Psoas muscle (tissue), 7 donors: ENCODE measurements at regions not wholly inside any gene's neighbourhood (a gene's known extent, or its start where the extent isn't known, plus 50 kb on each side); places are given as distances from the start of the nearest gene placed in this dataset.

ENCODE experiments used
- ATAC-seq, 4 donors: fragments of 200-7000 bp; cut with Tn5 transposase; one replicate each; pipeline ENCODE4 v1.9.1; 2020; ENCODE audit warnings: moderate library complexity in 3 of 4, mild to moderate bottlenecking in 2 of 4
- DNase-seq, 2 donors: peaks; one replicate each; pipeline ENCODE4 v3.0.0-alpha.2; 2020
- H3K27ac ChIP-seq: fragments of 200-600 bp; one replicate; pipeline ENCODE4 v1.8.0; 2022
- H3K27me3 ChIP-seq, 3 donors: fragments of 200-600 bp in 1 of 3; one replicate each; pipeline versions ENCODE4 v1.6.1 to v1.8.0; 2013 to 2022; ENCODE audit warnings: low read length in 2 of 3, mild to moderate bottlenecking in 2 of 3, moderate library complexity in 1 of 3; ENCODE audit not compliant: insufficient read depth in 3 of 3
- H3K36me3 ChIP-seq, 2 donors: fragments of 200-600 bp in 1 of 2; one replicate each; pipeline versions ENCODE4 v1.6.1 to v1.8.0; 2013 to 2022; ENCODE audit warnings: low read depth in 1 of 2, mild to moderate bottlenecking in 1 of 2, moderate library complexity in 1 of 2; ENCODE audit not compliant: insufficient read depth in 1 of 2
- H3K4me1 ChIP-seq: fragments of 200-600 bp; one replicate; pipeline ENCODE4 v1.8.0; 2022
- H3K4me3 ChIP-seq: fragments of 200-600 bp; one replicate; pipeline ENCODE4 v1.8.0; 2022; ENCODE audit warnings: mild to moderate bottlenecking
- H3K9me3 ChIP-seq: fragments of 200-600 bp; one replicate; pipeline ENCODE4 v1.8.0; 2022
- WGBS, 3 donors: extraction: QIAGEN DNeasy Blood & Tissue Kit; methylation state at CpG; one replicate each; pipeline versions ENCODE4 v1.1.6 to v1.1.7; 2013; 5-methylcytosine and 5-hydroxymethylcytosine counted together
- intact Hi-C, 2 donors: fragments of 100-400 bp; cut with DNase I; formaldehyde crosslinking; loops; one replicate each; pipeline versions ENCODE4 v1.11.0 to v1.14.2; 2022
- TF ChIP-seq, protein P1 (sequence below): fragments of 200-600 bp; IDR thresholded peaks from one replicate; pipeline ENCODE4 v1.8.0; 2022; ENCODE audit warnings: antibody characterized with exemption
- donor health status: healthy with polysubstance abuse.
- donor health status: DM: no; HTN: no; CAD: no; lungs with moderate emphysema.
- donor health status: Bipolar disorder and iron deficiency.
- donor health status: healthy.
- donor health status: DM: yes; HTN: yes; CAD: no.
- donor health status: DM: no; HTN: no; CAD: no.
- donor health status: DM: yes; HTN: yes; CAD: no.

DNA sequence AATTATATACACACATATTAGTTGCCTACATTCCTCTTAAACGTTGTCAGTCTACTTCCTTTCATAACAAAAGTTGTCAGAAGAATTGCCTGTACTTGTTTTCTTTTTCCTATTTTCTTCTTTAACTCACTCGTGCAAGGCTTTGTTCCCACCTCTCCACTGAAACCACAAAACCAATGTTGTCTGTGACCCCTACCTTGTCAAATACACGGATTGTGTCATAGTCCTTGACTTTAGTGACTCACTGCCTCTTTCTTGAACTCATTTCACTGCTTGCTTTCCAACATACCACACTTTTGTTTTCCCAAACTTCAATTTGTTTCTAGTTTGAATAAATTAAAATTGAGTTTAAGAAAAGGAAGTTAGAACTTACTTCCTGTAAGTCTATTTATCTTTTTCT lies 283.9 kb upstream of the AGA start:
- Histone ChIP-seq H3K27me3 (no peaks in the 10 kb centered on the region), H3K4me1 (no peaks in the 10 kb centered on the region), H3K27ac (no peak overlapping the region), H3K36me3 (no peaks in the 10 kb centered on the region), H3K9me3 (no peaks in the 10 kb centered on the region), H3K4me3 (no peak overlapping the region)
- WGBS, 3 donors: 29 to 34% (median 33%) methylated on average over 3 of the region's 3 CpGs
- TF ChIP-seq, protein P1, sequence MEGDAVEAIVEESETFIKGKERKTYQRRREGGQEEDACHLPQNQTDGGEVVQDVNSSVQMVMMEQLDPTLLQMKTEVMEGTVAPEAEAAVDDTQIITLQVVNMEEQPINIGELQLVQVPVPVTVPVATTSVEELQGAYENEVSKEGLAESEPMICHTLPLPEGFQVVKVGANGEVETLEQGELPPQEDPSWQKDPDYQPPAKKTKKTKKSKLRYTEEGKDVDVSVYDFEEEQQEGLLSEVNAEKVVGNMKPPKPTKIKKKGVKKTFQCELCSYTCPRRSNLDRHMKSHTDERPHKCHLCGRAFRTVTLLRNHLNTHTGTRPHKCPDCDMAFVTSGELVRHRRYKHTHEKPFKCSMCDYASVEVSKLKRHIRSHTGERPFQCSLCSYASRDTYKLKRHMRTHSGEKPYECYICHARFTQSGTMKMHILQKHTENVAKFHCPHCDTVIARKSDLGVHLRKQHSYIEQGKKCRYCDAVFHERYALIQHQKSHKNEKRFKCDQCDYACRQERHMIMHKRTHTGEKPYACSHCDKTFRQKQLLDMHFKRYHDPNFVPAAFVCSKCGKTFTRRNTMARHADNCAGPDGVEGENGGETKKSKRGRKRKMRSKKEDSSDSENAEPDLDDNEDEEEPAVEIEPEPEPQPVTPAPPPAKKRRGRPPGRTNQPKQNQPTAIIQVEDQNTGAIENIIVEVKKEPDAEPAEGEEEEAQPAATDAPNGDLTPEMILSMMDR: no peak
- ATAC-seq (no peak), DNase-seq (no peak)
- intact Hi-C loops: no loop called here

DNA sequence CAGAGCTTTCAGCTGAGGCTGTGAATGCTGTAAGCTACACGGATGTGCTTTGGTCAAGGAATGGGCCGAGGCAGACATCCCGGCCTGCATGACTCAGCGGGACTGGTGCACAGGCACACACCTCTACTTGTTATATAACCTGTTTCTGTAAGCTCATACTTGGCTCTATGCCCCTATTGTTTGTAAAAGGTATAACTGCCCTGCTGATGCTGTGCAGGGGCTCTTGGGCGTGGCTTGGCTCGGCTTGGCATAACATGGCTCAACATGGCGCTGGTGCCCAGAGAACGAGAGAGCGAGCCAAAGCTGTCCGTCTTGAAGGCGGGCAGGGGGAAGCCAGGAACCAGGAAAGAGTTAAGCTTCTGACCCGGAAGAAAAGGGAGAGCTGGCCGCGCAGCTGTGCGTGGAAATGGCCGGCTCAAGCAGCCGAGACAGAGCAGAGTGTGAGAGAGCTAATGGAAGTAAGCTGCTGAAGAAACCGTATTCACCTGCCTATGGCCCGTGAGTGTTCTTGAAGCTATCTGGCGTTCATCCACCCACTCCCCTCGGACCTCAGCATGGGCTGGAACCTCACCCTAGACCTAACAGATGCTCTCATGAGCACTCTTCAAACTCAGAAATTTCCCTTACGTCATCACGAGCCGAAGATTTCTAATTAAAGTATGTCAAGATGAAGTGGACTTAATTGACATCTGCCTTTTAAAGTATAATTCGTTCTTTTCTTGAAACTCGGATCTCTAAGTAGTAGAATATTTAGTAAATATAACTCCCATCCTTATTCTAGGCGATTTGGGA lies 286.3 kb upstream of the AGA start:
- TF ChIP-seq, protein P1: no peak
- H3K4me3 ChIP-seq: no peak overlapping the region
- intact Hi-C loops: no loop called here
- no peaks in the 10 kb centered on the region for H3K36me3 ChIP-seq
- WGBS, 3 donors: 58 to 64% (median 60%) methylated on average over 27 of the region's 27 CpGs
- H3K27me3 ChIP-seq: no peaks in the 10 kb centered on the region
- no peak for DNase-seq
- no peak overlapping the region for H3K27ac ChIP-seq
- no peaks in the 10 kb centered on the region for H3K4me1 ChIP-seq
- H3K9me3 ChIP-seq: no peaks in the 10 kb centered on the region
- ATAC-seq: no peak

DNA sequence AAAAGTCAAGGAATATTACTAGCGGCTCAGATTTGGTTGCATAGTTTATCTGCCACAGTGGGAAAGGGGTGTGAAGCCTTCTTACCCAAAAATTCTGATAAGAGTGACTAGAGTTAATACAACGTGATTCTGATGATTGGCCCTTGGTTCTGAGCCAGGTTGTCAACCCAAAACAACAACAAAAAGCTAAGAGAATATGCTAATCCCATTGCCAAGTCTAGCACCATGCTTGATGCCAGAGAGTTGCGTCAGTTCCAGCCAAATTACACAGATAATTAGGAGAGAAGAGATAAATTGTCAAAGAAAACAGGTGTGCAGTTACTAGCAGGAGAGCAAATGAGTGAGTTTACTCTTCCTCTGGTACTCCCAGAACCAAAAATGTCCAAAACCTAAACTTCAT lies 287.4 kb upstream of the AGA start:
- Histone ChIP-seq H3K9me3 (no peaks in the 10 kb centered on the region), H3K27me3 (no peaks in the 10 kb centered on the region), H3K4me3 (no peak overlapping the region), H3K27ac (no peak overlapping the region), H3K36me3 (no peaks in the 10 kb centered on the region), H3K4me1 (no peaks in the 10 kb centered on the region)
- DNase-seq (no peak), ATAC-seq (no peak)
- intact Hi-C loops: no loop called here
- 38 to 54% (median 45%) methylated on average over 3 of the region's 3 CpGs for WGBS, 3 donors
- TF ChIP-seq, protein P1: no peak

DNA sequence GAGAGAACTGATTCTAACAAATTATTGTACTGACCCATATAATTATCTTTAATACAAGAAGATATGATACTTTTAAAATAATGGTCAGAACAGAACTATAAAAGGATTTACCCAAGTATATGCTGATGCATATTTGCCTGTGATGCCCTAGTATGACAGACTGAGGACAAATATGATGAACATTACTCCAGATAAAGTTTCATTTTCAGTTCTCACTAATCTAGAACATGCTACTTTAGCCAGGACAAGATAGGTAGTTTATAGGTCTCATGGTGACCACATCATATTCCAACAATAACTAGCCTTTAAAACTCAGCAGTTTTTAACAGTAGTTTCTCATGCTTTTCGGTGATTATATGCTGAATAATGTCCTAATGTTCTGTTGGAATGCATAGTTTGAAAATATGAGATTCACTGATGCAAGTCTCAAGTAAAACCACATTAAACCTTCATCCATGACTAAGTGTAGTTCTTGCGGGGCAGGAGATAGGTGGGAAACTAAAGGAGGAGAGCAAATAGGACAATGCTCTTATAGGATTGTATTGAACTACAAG lies 295.2 kb upstream of the AGA start:
- TF ChIP-seq, protein P1: no peak
- no peaks in the 10 kb centered on the region for H3K4me1 ChIP-seq
- intact Hi-C loops: no loop called here
- no peak overlapping the region for H3K27ac ChIP-seq
- H3K9me3 ChIP-seq: no peaks in the 10 kb centered on the region
- no peak overlapping the region for H3K4me3 ChIP-seq
- H3K27me3 ChIP-seq: no peaks in the 10 kb centered on the region
- ATAC-seq: no peak
- WGBS, 3 donors: 75% methylated on average over 2 of the region's 2 CpGs
- no peak for DNase-seq
- no peaks in the 10 kb centered on the region for H3K36me3 ChIP-seq
